Left renal pelvis (tissue), 4 donors: ENCODE measurements at regions not wholly inside any gene's neighbourhood (a gene's known extent, or its start where the extent isn't known, plus 50 kb on each side); places are given as distances from the start of the nearest gene placed in this dataset.

Experiments
- DNase-seq, 4 donors: peaks; one replicate each; pipeline ENCODE4 v3.0.0-alpha.2; 2013; ENCODE audit warnings: low read depth in 4 of 4, low spot score in 3 of 4

DNA sequence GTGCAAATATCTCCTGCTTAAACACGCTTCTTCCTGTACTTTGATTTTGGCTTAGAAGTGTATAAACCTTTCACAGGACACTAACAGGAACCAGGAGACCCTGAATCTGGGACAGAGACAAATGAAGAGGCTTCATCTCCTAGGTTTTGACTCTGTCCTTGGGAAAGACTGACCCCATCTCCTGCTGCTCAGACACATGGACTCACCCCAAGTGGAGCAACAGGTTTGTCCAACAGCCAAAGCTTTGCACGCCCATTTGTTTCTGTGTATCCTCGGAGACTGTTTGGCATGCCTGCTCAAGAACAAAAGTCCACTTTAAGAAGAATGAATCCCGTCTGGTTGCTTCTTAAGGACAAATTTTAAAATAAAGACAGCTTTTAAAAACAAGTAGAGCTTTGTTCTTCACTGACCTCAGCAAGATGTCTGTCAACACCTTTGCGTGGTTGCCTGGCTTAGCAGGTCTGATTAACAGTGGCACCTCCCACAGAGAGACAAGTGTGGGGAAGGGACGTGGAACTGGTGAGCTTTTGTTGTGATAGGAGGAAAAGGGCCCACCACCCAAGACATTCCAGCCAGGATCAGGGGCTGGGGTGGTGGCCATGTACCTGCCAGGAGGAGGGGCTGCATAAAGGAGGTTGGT lies 202.6 kb downstream of the SOD2 start:
- no peak for DNase-seq

DNA sequence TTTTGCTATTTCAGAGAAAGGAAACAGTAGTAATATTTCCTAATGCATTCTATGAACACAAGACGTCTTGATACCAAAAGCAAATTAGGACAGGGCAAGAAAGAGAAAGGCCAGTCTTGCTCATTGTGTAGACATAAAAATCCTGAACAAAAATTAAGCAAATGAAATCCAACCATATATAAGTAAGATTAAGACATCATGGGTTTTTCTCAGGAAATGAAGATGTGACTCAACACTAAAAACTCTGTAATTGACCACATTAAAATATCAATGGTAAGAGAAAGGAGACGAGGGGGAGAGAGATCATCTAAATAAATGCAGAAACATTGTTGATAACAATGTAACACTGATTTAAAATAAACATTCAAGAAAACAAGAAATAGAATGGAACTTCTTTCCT lies 205.4 kb downstream of the SOD2 start:
- DNase-seq = no peak

DNA sequence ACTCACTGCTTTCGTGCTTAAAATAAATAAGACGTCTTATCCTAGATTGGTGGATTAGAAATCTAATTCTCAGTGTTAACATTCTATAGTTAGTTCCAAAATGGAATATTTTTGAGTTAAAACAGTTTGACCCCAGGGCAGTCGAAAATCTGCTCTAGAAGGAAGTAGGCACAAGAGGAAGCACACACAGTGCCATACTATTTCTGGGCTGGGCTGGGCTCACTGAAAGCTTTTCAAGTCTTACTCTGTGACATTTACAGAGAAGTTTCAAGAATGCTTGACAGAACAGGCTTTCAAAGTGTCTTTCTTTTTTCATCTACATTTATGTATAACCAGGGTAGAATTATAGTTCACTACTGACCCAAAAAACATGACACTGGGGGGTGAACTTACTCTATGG lies 209.8 kb downstream of the SOD2 start:
- DNase-seq = no peak

DNA sequence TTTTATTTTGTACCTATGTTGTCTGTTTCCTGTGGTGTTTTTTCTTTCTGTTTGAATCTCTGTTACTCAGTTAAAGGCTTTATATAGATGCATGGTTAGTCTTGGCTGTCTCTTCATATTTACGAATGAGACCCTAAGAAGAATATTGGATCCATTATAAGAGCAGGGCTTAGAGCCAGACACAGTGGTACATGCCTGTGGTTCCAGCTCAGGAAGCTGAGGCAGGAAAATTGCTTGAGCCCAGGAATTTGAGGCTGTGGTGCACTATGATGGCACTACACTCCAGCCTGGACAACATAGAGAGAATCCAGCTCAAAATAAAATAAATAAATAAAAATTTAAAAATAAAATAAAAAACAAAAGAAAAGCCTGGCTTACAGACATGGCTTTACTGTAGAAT lies 211.1 kb downstream of the SOD2 start:
- no peak for DNase-seq

DNA sequence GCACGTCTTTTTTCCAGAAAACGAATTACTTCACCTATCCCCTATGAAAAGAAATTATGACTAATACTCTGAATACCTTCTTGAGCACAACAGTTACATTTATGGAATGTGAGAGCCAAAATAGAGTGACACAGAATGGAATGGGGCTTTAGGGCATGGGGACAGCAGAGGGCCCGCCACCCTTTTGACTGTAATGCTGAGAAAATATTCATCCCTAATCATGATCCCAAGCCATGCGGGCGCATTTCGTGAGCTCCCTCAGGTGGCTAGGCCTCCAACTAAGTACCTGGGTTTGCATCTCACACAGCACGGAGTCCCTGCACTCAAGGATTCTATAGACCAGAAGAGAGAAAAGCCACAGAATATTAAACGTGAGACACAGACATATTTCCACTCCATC lies 212.6 kb downstream of the SOD2 start:
- DNase-seq = no peak

DNA sequence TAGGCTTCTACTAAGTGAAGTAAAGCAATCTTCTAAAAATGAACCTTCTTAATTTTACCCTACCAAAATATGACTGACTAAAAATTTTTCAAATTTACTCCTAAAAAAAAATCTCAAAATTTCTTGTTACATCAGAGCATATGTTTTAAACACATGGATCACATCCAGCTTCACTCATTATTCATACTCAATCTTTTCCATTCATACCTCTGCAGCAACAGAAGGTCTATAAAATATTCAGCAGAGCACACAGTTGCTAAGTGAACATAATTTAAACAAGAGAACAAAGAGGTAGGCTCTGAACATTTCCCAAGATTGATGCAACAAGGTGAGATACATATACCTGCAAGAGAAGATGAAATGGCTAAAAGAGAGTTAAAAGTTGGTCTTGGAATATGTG lies 213.9 kb downstream of the SOD2 start:
- no peak for DNase-seq

- DNase-seq = peak in 1 of 4 donors; percentile 26
These were observed 219.4 kb downstream of the SOD2 start for GRCh38 chr6:159473475-159474263.

GRCh38 chr6:159470397-159470796 lies 222.6 kb downstream of the SOD2 start:
- DNase-seq = no peak

GRCh38 chr6:159469443-159469842 lies 223.6 kb downstream of the SOD2 start:
- DNase-seq = no peak

- no peak for DNase-seq
These were observed 224.0 kb downstream of the SOD2 start for GRCh38 chr6:159468994-159469393.

DNA sequence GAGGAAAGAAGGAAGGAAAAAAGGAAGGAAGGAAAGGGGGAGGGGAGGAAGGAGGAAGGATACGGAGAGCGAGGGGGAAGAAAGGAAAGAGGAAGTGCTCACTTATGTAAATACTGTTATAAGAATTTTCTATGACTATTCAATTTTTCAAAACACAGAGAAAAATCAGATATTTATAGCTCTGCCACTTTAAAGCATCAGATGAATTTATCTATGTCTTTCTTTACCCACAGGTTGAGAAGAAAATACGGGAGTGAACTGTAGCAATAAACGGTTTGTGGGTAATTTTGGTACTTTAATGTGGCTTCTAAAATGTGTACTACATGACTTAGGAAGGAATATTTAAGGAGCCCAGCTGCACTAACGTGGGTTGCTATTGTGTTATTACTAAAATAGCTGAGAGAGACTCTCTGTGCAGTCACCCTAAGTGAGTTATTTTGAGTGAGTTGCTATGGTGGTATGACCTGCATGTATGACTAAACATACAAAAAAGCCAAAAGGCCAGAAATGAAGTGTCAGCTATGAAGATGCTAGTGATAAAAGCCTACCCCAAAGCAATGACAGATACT lies 225.5 kb downstream of the SOD2 start:
- DNase-seq = no peak

DNA sequence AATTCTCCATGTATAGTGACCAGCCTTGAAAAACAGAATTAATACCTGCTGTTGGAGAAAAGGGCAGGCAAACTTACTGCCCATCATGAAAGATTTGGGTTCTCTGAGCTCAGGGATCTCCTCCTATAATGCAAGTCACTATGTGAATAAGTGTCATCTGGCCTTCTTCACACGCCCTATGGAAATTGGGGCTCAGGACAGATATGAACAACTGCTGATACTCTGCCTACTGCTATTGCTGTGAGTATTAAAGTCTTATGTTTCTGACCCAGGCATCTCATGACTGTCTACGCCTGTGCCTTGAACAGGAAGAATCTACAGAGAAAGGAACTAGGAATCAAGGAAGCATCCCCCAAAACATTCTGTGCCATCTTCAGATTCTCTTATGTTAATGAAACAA lies 226.1 kb downstream of the SOD2 start:
- DNase-seq = no peak

GRCh38 chr6:159464816-159465215 lies 228.2 kb downstream of the SOD2 start:
- DNase-seq = no peak

- no peak for DNase-seq
These were observed 229.8 kb downstream of the SOD2 start for GRCh38 chr6:159463119-159463829.

GRCh38 chr6:159462431-159462830 lies 230.6 kb downstream of the SOD2 start:
- no peak for DNase-seq

GRCh38 chr6:159461998-159462397 lies 231.0 kb downstream of the SOD2 start:
- no peak for DNase-seq

DNA sequence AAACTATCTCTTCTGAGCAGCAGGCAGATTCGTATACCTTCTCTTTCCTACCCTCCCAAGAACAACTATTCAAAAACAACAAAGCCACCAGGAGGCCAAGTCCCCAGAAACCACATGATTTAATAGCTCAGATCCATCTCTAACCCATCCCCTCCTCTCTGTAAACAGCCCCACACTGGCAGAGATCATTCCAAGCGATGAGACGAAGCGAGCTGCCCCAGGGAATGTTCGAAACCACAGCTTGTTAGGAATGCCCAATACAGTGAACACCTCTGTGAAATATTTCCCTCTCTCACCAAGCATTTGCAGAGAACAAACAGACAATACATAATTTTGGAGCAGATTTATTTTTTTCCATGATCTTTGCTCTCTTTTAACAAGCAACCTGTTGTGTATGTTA lies 231.8 kb downstream of the SOD2 start:
- no peak for DNase-seq

DNA sequence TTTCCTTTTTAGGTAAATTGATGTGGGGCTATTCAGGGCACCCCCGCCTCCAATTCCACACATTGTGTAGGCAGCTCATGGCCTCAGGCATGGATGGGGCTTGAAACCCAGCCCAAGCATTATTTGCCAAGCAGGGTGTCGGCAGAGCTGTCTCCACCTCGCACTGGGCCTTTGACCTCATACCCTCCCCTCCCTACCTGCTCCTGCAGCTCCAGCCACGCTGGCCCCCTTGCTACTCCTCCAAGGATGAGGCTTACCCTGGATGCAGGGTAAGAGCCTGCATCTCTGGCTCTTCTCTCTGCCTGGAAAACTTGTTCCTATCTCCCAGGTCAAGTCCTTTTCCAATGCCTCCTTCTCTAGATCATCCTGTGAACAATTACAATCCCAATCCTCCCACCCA lies 232.6 kb downstream of the SOD2 start:
- no peak for DNase-seq

DNA sequence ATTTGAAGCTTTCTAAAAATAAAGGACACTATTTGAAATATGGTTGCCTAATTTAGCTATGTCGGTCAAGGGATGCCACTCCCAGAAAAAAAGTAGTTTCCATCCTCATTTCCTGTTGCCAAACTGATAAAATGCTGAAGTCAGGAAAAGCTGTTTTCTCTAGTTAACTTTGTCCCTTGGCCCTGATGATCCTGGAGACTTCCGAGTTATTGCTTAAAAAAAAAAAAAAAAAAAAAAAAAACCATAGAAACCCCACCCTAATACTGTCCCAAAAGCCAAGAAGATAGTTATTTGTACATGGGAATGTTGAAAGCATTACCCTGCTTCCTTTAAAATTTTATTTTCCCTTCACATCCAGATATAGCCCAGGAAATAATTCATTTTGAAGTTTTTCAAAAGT lies 236.7 kb downstream of the SOD2 start:
- no peak for DNase-seq

DNA sequence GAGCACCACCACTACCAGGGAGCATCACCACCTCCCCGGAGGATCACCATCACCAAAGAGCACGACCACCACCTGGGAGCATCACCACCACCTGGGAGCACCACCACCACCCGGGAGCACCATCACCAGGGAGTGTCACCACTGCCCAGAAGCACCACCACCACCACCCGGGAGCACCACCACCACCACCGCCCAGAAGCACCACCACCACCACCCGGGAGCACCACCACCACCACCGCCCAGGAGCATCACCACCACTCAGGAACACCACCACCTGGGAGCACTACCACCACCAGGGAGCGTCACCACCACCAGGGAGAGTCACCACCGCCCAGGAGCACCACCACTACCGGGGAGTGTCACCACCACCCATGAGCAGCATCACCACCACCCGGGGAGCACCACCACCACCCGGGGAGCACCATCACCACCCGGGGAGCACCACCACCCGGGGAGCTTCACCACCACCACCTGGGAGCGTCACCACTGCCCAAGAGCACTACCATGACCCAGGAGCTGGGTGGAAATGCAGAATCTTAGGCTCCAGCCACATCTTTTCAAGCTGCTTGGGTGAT lies 237.3 kb downstream of the SOD2 start:
- no peak for DNase-seq

DNA sequence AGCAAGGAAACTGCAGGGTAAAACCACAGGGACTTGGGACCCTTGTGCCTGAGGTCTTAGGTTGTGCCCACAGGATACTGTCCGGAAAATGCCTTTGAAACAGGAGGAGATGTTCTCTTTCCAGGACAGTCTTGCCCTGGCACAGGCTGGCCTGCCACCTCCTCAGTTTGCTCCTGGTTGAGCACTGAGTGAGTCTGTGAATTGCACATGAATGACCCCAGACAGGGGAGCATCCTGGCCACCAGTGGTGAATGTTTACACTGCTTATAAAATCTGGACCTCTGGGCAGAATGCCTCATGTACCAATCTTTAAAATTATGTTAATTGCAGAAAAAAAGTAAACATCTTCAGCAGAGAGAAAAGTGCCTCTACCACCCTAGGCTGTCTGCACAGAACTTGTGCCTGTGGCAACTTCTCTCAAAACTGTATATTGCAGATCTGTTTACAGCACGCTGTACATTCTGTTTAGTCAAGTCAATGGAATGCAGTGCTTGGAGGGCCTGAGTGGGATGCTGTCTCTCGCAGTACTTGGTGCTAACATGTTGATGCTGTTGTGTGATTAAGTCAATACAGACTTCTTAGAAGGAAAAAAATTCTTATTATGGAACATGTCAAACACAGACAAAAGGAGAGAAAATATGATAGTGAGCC lies 242.1 kb downstream of the SOD2 start:
- DNase-seq = no peak
